Right lobe of liver (tissue), 6 donors: ENCODE measurements at regions not wholly inside any gene's neighbourhood (a gene's known extent, or its start where the extent isn't known, plus 50 kb on each side); places are given as distances from the start of the nearest gene placed in this dataset.

ENCODE experiments used
- ATAC-seq, 4 donors: fragments of 200-7000 bp; cut with Tn5 transposase; one replicate each; pipeline ENCODE4 v1.9.1; 2020; ENCODE audit warnings: mild to moderate bottlenecking in 4 of 4, moderate library complexity in 4 of 4
- DNase-seq, 3 donors: peaks; one replicate each; pipeline ENCODE4 v3.0.0-alpha.2; 2020
- H3K27ac ChIP-seq, 3 donors: fragments of 200-600 bp; one replicate each; pipeline ENCODE4 v1.8.0; 2022
- H3K27me3 ChIP-seq, 2 donors: fragments of 200-600 bp; one replicate each; pipeline ENCODE4 v1.8.0; 2022
- H3K36me3 ChIP-seq, 4 donors: fragments of 200-600 bp; sonication (generic) in 1 of 4; one replicate each; pipeline versions ENCODE4 v1.5.1 to v1.8.0; 2017 to 2022; ENCODE audit warnings: control low read depth in 1 of 4
- H3K4me1 ChIP-seq, 4 donors: fragments of 200-600 bp; sonication (generic) in 1 of 4; one replicate each; pipeline versions ENCODE4 v1.5.1 to v1.8.0; 2017 to 2022; ENCODE audit warnings: control low read depth in 1 of 4
- H3K4me3 ChIP-seq, 3 donors: fragments of 200-600 bp; one replicate each; pipeline ENCODE4 v1.8.0; 2022
- H3K9me3 ChIP-seq, 4 donors: fragments of 200-600 bp; sonication (generic) in 1 of 4; one replicate each; pipeline versions ENCODE4 v1.5.1 to v1.8.0; 2017 to 2022; ENCODE audit warnings: control low read depth in 1 of 4
- CTCF ChIP-seq, 4 donors: fragments of 200-600 bp in 3 of 4; fragments of 450-650 bp in 1 of 4; IDR thresholded peaks; one replicate each; pipeline versions ENCODE4 v1.5.1 to v1.8.0; 2016 to 2022; ENCODE audit warnings: antibody characterized with exemption in 4 of 4, mild to moderate bottlenecking in 2 of 4
- POLR2A ChIP-seq: fragments of 450-650 bp; IDR thresholded peaks from one replicate; pipeline ENCODE4 v1.6.1; 2017; ENCODE audit warnings: antibody characterized with exemption, mild to moderate bottlenecking
- WGBS: methylation state at CpG from one replicate; pipeline ENCODE4 v1.1.6; 2018; ENCODE audit warnings: low coverage, low lambda C conversion rate; ENCODE audit not compliant: insufficient coverage; ENCODE audit errors: missing lambda C conversion rate; 5-methylcytosine and 5-hydroxymethylcytosine counted together
- intact Hi-C, 2 donors: fragments of 100-400 bp; cut with DNase I; formaldehyde crosslinking; loops; one replicate each; pipeline versions ENCODE4 v1.11.2 to v1.14.1; 2022
- donor health status: DM: no; HTN: yes; CAD: no.
- donor health status: DM: no; HTN: no; CAD: no.
- donor health status: DM: no; HTN: no; CAD: no.
- donor health status: DM: no; HTN: yes; CAD: no.
- donor health status: DM: no; HTN: yes; CAD: no.

DNA sequence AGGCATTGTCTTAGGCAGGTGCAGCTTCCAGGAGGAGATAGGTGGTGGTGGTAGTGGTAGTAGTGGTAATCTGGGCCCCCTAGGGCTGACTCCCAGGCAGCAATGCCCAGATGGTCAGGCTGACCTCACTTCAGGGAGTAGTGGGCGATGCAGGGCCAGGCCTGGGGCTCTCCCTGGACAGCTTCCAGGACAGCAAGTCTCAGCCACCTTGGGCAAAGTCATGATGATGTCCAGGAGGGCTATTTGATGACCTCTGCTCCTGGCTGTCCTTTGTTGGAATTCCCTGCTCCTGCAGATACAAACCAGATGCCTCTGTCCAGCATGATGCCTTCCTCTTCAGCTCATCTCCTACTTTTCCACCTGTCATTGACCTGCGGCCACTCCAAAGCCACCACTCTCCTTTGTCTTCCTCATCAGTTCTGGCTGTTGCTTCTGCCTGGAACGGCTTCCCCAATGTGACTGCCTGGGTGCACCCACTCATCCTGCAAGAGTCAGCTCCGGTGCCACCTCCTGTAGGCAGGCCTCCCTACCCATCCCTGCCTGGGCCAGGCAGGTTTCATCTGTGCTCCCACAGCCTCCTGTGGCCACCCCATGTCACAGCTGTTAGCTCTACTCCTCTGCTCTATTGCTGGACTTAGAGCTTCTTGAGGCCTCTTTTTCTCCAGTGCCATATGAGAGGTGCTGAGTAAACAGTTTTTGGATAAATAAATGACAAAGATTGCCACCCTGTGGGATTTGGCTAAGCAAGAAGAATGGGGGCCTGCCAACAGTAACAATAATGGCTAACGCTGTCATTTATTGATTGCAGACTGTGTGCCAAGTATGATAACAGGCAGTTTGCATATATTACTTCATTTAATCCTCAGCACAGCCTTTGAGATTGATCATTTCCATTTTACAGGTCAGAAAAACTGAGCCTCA is 172.9 kb upstream of the NECTIN1 start:
- H3K4me3 ChIP-seq: no peak overlapping the region
- no peaks in the 10 kb centered on the region for H3K9me3 ChIP-seq
- peaks cover 0 to 34% (median 18%) of the 10 kb centered on the region in 4 donors for H3K4me1 ChIP-seq
- no peak for TF ChIP-seq CTCF (IDR thresholded peaks at IDR 0.05)
- TF ChIP-seq POLR2A: no peak
- H3K36me3 ChIP-seq: no peaks in the 10 kb centered on the region
- ATAC-seq (no peak), DNase-seq (no peak)
- intact Hi-C loops: no loop called here
- H3K27me3 ChIP-seq: no peaks in the 10 kb centered on the region
- no peak overlapping the region for H3K27ac ChIP-seq
- 81% methylated on average over 4 of the region's 5 CpGs for WGBS

GRCh38 chr11:119899997-119900396 is 171.0 kb upstream of the NECTIN1 start:
- Histone ChIP-seq H3K27me3 (no peaks in the 10 kb centered on the region), H3K27ac (no peak overlapping the region), H3K4me1 (peaks cover 0 to 22% (median 10%) of the 10 kb centered on the region in 4 donors), H3K9me3 (no peaks in the 10 kb centered on the region), H3K4me3 (no peak overlapping the region), H3K36me3 (no peaks in the 10 kb centered on the region)
- WGBS: 100% methylated on average over 3 of the region's 3 CpGs
- no peak for TF ChIP-seq POLR2A
- TF ChIP-seq CTCF (IDR thresholded peaks at IDR 0.05): no peak
- DNase-seq (no peak), ATAC-seq (no peak)
- intact Hi-C loops: no loop called here

GRCh38 chr11:119897576-119897975 is 168.6 kb upstream of the NECTIN1 start:
- ATAC-seq: no peak
- Histone ChIP-seq H3K4me3 (no peak overlapping the region), H3K9me3 (no peaks in the 10 kb centered on the region), H3K36me3 (no peaks in the 10 kb centered on the region), H3K27me3 (no peaks in the 10 kb centered on the region), H3K4me1 (peaks cover 0 to 4% (median under 1%) of the 10 kb centered on the region in 4 donors), H3K27ac (no peak overlapping the region)
- TF ChIP-seq POLR2A: no peak
- 92% methylated on average over 4 of the region's 6 CpGs for WGBS
- DNase-seq: no peak
- intact Hi-C loops: no loop called here

- no peaks in the 10 kb centered on the region for H3K9me3 ChIP-seq
- H3K27ac ChIP-seq: no peak overlapping the region
- WGBS: 95% methylated on average over 2 of the region's 2 CpGs
- DNase-seq (no peak), ATAC-seq (no peak)
- no peaks in the 10 kb centered on the region for H3K4me1 ChIP-seq
- H3K36me3 ChIP-seq: no peaks in the 10 kb centered on the region
- H3K27me3 ChIP-seq: no peaks in the 10 kb centered on the region
- no peak overlapping the region for H3K4me3 ChIP-seq
- TF ChIP-seq CTCF (IDR thresholded peaks at IDR 0.05) (no peak), POLR2A (no peak)
- intact Hi-C loops: no loop called here
These were observed 168.0 kb upstream of the NECTIN1 start for GRCh38 chr11:119897046-119897440.

GRCh38 chr11:119896387-119897045 is 167.5 kb upstream of the NECTIN1 start:
- H3K27ac ChIP-seq: no peak overlapping the region
- H3K9me3 ChIP-seq: no peaks in the 10 kb centered on the region
- H3K27me3 ChIP-seq: no peaks in the 10 kb centered on the region
- H3K36me3 ChIP-seq: no peaks in the 10 kb centered on the region
- 82% methylated on average over 5 of the region's 8 CpGs for WGBS
- no peak for DNase-seq
- no peak overlapping the region for H3K4me3 ChIP-seq
- no peak for TF ChIP-seq CTCF (IDR thresholded peaks at IDR 0.05)
- no peak for TF ChIP-seq POLR2A
- no peak for ATAC-seq
- intact Hi-C loops: no loop called here
- H3K4me1 ChIP-seq: no peaks in the 10 kb centered on the region
